PC-3 (cell line): ENCODE measurements at regions not wholly inside any gene's neighbourhood (a gene's known extent, or its start where the extent isn't known, plus 50 kb on each side); places are given as distances from the start of the nearest gene placed in this dataset.

Source experiments
- ATAC-seq: fragments of 200-7000 bp; cut with Tn5 transposase; 2 replicates; pipeline ENCODE4 v1.9.1; 2020; ENCODE audit warnings: mild to moderate bottlenecking, moderate library complexity
- BruUV-seq: library from RNA; stranded (reverse); fragments of 400-500 nt; replicated peaks from 2 replicates; lab custom pipeline; 2021; lab: Mats Ljungman, UMichigan
- CTCF ChIA-PET: fragments of 300-600 bp; sonication (Branson Sonifier 250); formaldehyde crosslinking; loops from one replicate; lab custom pipeline; 2022; ENCODE audit warnings: antibody characterized with exemption; lab: Charles Lee
- POLR2A ChIA-PET: fragments of 300-600 bp; sonication (Branson Sonifier 250); formaldehyde crosslinking; loops from one replicate; lab custom pipeline; 2022; ENCODE audit warnings: antibody characterized with exemption; ENCODE audit not compliant: unreplicated experiment; lab: Charles Lee
- DNase-seq: peaks from one replicate; pipeline ENCODE4 v3.0.0-alpha.2; 2015
- H2AFZ ChIP-seq: fragments of 300-600 bp; sonication (generic); 2 replicates; pipeline ENCODE4 v1.6.0; 2016; ENCODE audit warnings: antibody characterized with exemption, low read length
- H3F3A ChIP-seq: fragments of 300-600 bp; sonication (generic); one replicate; pipeline ENCODE4 v1.6.0; 2017; ENCODE audit warnings: antibody characterized with exemption, low read length, control low read depth, mild to moderate bottlenecking; ENCODE audit not compliant: unreplicated experiment
- H3K27ac ChIP-seq: fragments of 300-600 bp; sonication (generic); 2 replicates; pipeline ENCODE4 v1.5.1; 2016; ENCODE audit warnings: mild to moderate bottlenecking, low read length
- H3K27me3 ChIP-seq: fragments of 300-600 bp; sonication (generic); 2 replicates; pipeline ENCODE4 v1.6.1; 2016; ENCODE audit warnings: low read length, mixed read lengths
- H3K36me3 ChIP-seq: fragments of 300-600 bp; sonication (generic); 2 replicates; pipeline ENCODE4 v1.6.1; 2016; ENCODE audit warnings: low read depth, mixed run types, low read length, mixed read lengths
- H3K4me1 ChIP-seq: fragments of 300-600 bp; sonication (generic); 2 replicates; pipeline ENCODE4 v1.5.1; 2016; ENCODE audit warnings: low read length; ENCODE audit not compliant: insufficient read depth
- H3K4me2 ChIP-seq: fragments of 300-600 bp; sonication (generic); 2 replicates; pipeline ENCODE4 v1.6.0; 2016; ENCODE audit warnings: low read length
- H3K4me3 ChIP-seq: fragments of 300-600 bp; sonication (generic); 2 replicates; pipeline ENCODE4 v1.5.1; 2016; ENCODE audit warnings: mild to moderate bottlenecking, low read length, mixed read lengths
- H3K79me2 ChIP-seq: fragments of 300-600 bp; sonication (generic); 2 replicates; pipeline ENCODE4 v1.6.1; 2017; ENCODE audit warnings: low read length, mixed read lengths
- H3K9ac ChIP-seq: fragments of 300-600 bp; sonication (generic); 2 replicates; pipeline ENCODE4 v1.6.0; 2016; ENCODE audit warnings: mild to moderate bottlenecking, low read length
- H3K9me2 ChIP-seq: fragments of 300-600 bp; sonication (generic); replicated peaks from 2 replicates; pipeline ENCODE4 v1.6.1; 2016; ENCODE audit warnings: mixed run types, low read length, mixed read lengths
- H3K9me3 ChIP-seq: fragments of 300-600 bp; sonication (generic); 2 replicates; pipeline ENCODE4 v1.6.1; 2016; ENCODE audit warnings: low read length, mixed read lengths
- H4K20me1 ChIP-seq: fragments of 300-600 bp; sonication (generic); 2 replicates; pipeline ENCODE4 v1.6.1; 2016; ENCODE audit warnings: low read length, mixed read lengths
- EZH2 ChIP-seq: fragments of 300-600 bp; sonication (generic); IDR thresholded peaks from one replicate; pipeline ENCODE4 v1.6.1; 2017; ENCODE audit warnings: antibody characterized with exemption, mild to moderate bottlenecking, low read length; ENCODE audit not compliant: unreplicated experiment
- EZH2phosphoT487 ChIP-seq: fragments of 300-600 bp; sonication (generic); IDR thresholded peaks from 2 replicates; pipeline ENCODE4 v1.6.1; 2018; ENCODE audit warnings: mild to moderate bottlenecking, antibody characterized with exemption, low read length, borderline replicate concordance
- intact Hi-C: fragments of 100-400 bp; cut with micrococcal nuclease; formaldehyde crosslinking; loops from 2 replicates; pipeline ENCODE4 v1.9.0; 2023
- TF ChIP-seq, protein P1 (sequence below): fragments of 300-600 bp; sonication (generic); conservative IDR thresholded peaks from 2 replicates; pipeline ENCODE4 v1.5.1; 2017; ENCODE audit warnings: antibody characterized with exemption, low read depth, mild to moderate bottlenecking, low read length

DNA sequence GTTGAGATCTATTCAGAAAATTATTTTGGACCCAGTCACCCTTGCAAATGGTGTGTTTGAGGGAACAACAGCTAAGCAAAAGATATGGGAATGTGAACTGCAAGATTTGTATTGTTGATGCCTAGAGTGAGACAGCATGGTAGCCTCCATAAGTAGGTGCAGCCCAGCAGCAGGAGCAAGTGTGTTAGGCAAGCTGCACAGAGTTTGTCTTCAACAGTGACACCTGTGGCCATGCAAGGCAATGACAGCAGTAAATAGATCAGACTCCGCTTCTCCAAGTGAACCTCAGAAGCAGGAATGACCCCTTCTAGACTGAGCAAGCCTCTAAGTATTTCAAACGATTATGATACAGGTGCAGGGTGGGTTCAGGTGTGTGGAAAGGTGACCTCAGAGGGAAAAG, 133.4 kb upstream of the MSX1 start:
- no peaks in the 10 kb centered on the region for H3K9me3 ChIP-seq
- no peaks in the 10 kb centered on the region for H3K9me2 ChIP-seq
- H4K20me1 ChIP-seq, result no peaks in the 10 kb centered on the region
- no peaks in the 10 kb centered on the region for H3K79me2 ChIP-seq
- H3K27ac ChIP-seq, result no peak overlapping the region
- H3K27me3 ChIP-seq, result no peaks in the 10 kb centered on the region
- no peak overlapping the region for H2AFZ ChIP-seq
- no peaks in the 10 kb centered on the region for H3F3A ChIP-seq
- H3K4me2 ChIP-seq, result no peak overlapping the region
- no peak overlapping the region for H3K4me3 ChIP-seq
- no peak for DNase-seq
- no TSS peak for BruUV-seq
- H3K9ac ChIP-seq, result no peak overlapping the region
- no peaks in the 10 kb centered on the region for H3K4me1 ChIP-seq
- no peaks in the 10 kb centered on the region for H3K36me3 ChIP-seq
- ChIA-PET CTCF (no interaction called here), POLR2A (no interaction called here)
- TF ChIP-seq, protein P1, sequence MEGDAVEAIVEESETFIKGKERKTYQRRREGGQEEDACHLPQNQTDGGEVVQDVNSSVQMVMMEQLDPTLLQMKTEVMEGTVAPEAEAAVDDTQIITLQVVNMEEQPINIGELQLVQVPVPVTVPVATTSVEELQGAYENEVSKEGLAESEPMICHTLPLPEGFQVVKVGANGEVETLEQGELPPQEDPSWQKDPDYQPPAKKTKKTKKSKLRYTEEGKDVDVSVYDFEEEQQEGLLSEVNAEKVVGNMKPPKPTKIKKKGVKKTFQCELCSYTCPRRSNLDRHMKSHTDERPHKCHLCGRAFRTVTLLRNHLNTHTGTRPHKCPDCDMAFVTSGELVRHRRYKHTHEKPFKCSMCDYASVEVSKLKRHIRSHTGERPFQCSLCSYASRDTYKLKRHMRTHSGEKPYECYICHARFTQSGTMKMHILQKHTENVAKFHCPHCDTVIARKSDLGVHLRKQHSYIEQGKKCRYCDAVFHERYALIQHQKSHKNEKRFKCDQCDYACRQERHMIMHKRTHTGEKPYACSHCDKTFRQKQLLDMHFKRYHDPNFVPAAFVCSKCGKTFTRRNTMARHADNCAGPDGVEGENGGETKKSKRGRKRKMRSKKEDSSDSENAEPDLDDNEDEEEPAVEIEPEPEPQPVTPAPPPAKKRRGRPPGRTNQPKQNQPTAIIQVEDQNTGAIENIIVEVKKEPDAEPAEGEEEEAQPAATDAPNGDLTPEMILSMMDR, result peak; percentile 48
- no peak for TF ChIP-seq EZH2phosphoT487
- no peak for ATAC-seq
- intact Hi-C loops, result no loop called here

DNA sequence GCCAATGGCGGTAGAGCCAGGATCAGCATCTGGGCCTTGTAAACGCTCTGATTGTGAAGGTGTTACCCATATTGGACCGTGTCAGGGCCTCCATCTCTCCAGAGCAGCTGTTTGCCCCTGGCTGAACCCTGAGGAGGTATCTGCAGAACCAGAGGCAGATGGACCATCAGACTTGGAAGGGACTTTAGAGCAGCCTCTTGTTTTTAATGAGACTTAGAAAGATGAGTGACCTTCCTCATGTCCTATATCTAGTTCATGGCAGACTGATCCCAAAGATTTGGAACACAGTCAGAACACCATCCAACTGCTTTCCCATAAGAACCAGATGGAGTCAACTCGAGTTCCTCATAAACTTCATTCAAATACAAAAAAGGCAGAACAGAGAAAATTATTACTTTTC, 135.1 kb upstream of the MSX1 start:
- Histone ChIP-seq H3K9me3 (no peaks in the 10 kb centered on the region), H2AFZ (no peak overlapping the region), H3F3A (no peaks in the 10 kb centered on the region), H3K9ac (no peak overlapping the region), H3K79me2 (no peaks in the 10 kb centered on the region), H3K36me3 (no peaks in the 10 kb centered on the region), H4K20me1 (no peaks in the 10 kb centered on the region), H3K27me3 (no peaks in the 10 kb centered on the region), H3K4me2 (no peak overlapping the region), H3K9me2 (no peaks in the 10 kb centered on the region), H3K4me1 (no peaks in the 10 kb centered on the region), H3K4me3 (no peak overlapping the region), H3K27ac (no peak overlapping the region)
- TF ChIP-seq, protein P1, result no peak
- TF ChIP-seq EZH2phosphoT487, result no peak
- TF ChIP-seq EZH2, result no peak
- DNase-seq (no peak), ATAC-seq (no peak)
- POLR2A ChIA-PET, result no interaction called here
- intact Hi-C loops, result no loop called here
- CTCF ChIA-PET, result no interaction called here
- no TSS peak for BruUV-seq

GRCh38 chr4:4721636-4722035, 137.8 kb upstream of the MSX1 start:
- Histone ChIP-seq H3K4me1 (no peaks in the 10 kb centered on the region), H3K27ac (no peak overlapping the region), H3K36me3 (no peaks in the 10 kb centered on the region), H3F3A (no peaks in the 10 kb centered on the region), H3K79me2 (no peaks in the 10 kb centered on the region), H3K4me2 (no peak overlapping the region), H3K9me3 (no peaks in the 10 kb centered on the region), H3K9ac (no peak overlapping the region), H3K9me2 (no peaks in the 10 kb centered on the region), H2AFZ (no peak overlapping the region), H4K20me1 (no peaks in the 10 kb centered on the region), H3K27me3 (no peaks in the 10 kb centered on the region), H3K4me3 (no peak overlapping the region)
- DNase-seq (no peak), ATAC-seq (no peak)
- ChIA-PET CTCF (no interaction called here), POLR2A (no interaction called here)
- BruUV-seq, result no TSS peak
- TF ChIP-seq EZH2 (no peak), EZH2phosphoT487 (no peak)
- TF ChIP-seq, protein P1, result no peak
- intact Hi-C loops, result no loop called here
